NB4 (cell line): ENCODE measurements at regions not wholly inside any gene's neighbourhood (a gene's known extent, or its start where the extent isn't known, plus 50 kb on each side); places are given as distances from the start of the nearest gene placed in this dataset.

ENCODE experiments used
- POLR2A ChIP-seq: IDR thresholded peaks from 2 replicates; pipeline ENCODE4 v1.6.1; 2011; ENCODE audit warnings: mild to moderate bottlenecking; ENCODE audit not compliant: insufficient read length; ENCODE audit errors: extremely low read depth
- TF ChIP-seq, protein P1 (sequence below): IDR thresholded peaks from one replicate; pipeline ENCODE4 v1.5.1; 2012; ENCODE audit warnings: low read depth, low read length

- TF ChIP-seq, protein P1, sequence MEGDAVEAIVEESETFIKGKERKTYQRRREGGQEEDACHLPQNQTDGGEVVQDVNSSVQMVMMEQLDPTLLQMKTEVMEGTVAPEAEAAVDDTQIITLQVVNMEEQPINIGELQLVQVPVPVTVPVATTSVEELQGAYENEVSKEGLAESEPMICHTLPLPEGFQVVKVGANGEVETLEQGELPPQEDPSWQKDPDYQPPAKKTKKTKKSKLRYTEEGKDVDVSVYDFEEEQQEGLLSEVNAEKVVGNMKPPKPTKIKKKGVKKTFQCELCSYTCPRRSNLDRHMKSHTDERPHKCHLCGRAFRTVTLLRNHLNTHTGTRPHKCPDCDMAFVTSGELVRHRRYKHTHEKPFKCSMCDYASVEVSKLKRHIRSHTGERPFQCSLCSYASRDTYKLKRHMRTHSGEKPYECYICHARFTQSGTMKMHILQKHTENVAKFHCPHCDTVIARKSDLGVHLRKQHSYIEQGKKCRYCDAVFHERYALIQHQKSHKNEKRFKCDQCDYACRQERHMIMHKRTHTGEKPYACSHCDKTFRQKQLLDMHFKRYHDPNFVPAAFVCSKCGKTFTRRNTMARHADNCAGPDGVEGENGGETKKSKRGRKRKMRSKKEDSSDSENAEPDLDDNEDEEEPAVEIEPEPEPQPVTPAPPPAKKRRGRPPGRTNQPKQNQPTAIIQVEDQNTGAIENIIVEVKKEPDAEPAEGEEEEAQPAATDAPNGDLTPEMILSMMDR: no peak
- TF ChIP-seq POLR2A: no peak
These were observed 447.5 kb upstream of the HSF2 start for GRCh38 chr6:121951918-121952379.
